HG03460 (cell line): ENCODE measurements at regions not wholly inside any gene's neighbourhood (a gene's known extent, or its start where the extent isn't known, plus 50 kb on each side); places are given as distances from the start of the nearest gene placed in this dataset.

ENCODE experiments used
- ATAC-seq: cut with Tn5 transposase; IDR thresholded peaks from one replicate; pipeline ENCODE4 v1.9.1; 2021; ENCODE audit not compliant: unreplicated experiment

GRCh38 chr2:136195226-136195625, 77.3 kb upstream of the CXCR4 start:
- ATAC-seq, result no peak

DNA sequence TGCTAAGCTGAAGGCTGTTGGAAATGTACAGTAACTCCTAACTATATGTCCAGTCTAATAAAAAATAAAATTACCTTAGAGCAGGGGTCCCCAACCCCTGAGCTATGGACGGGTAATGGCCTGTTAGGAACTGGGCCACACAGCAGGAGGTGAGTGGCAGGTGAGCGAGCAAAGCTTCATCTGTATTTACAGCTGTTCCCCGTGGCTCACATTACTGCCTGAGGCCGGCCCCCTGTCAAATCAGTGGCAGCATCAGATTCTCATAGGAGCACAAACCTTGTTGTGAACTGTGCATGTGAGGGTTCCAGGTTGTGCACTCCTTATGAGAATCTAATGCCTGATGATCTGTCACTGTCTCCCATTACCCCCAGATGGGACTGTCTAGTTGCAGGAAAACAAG, 73.1 kb upstream of the CXCR4 start:
- no peak for ATAC-seq

GRCh38 chr2:136189221-136189782, 71.4 kb upstream of the CXCR4 start:
- no peak for ATAC-seq

- ATAC-seq, result no peak
Observed at GRCh38 chr2:136188086-136188485, 70.1 kb upstream of the CXCR4 start.

GRCh38 chr2:136185981-136186776, 68.2 kb upstream of the CXCR4 start:
- no peak for ATAC-seq

- no peak for ATAC-seq
Observed at GRCh38 chr2:136183097-136183496, 65.1 kb upstream of the CXCR4 start.

DNA sequence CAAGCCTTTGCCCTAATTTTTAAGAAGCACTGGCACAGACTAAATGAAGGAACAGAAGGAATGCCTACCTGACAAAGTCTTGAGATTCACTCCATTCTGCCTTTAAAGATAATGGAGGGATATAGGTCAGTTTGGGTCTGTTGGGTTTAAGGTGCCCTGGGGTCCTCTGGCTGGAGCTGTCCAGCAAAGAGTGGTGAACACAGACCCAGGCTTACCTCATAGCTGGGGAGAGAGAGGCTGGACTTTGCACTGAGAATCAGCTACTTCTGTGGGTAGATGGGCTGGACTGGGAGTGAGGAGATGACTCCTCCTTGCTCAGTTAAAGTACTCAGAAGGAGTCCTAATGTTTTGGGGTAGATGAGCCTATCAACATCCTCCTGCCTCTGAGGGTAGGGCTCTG, 64.4 kb upstream of the CXCR4 start:
- ATAC-seq, result no peak

DNA sequence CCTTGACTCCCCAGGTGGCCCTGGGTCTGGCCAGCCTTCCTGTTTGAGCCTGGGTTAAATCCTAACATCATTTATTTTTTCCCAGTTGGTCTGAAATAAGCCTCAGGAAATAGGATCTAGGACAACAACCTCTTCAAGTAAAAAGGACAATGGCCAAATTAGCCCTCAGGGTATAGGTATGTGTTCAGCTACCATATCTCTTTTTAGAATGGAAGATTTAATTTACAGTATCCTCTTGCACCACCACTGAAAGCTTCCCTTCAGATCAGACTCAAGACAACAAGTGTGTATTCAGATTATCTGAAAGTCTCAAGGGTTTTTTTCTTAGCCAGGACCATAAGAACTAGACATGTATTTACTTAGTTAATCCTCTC, 61.6 kb upstream of the CXCR4 start:
- ATAC-seq, result no peak

GRCh38 chr2:136178941-136179601, 61.1 kb upstream of the CXCR4 start:
- no peak for ATAC-seq

GRCh38 chr2:136175868-136176267, 57.9 kb upstream of the CXCR4 start:
- no peak for ATAC-seq

DNA sequence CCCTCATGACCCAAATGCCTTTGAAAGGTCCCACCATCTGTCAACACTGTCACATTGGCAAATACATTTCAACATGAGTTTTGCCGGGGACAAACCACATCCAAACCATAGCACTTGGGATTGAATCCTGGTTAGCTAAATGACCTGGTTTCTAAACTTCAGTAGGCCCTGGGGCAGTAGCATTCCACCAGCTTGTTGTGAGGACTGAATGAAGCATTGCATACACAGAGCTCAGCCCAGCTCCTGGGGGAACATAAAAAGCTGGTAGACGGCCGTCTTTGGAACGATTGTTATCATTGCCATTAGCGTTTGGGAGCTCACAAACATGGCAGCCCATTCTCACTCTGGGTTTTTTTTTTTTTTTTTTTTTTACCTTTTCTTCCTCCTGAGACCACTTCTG, 57.5 kb upstream of the CXCR4 start:
- ATAC-seq, result no peak

GRCh38 chr2:136173126-136173525, 55.2 kb upstream of the CXCR4 start:
- no peak for ATAC-seq

DNA sequence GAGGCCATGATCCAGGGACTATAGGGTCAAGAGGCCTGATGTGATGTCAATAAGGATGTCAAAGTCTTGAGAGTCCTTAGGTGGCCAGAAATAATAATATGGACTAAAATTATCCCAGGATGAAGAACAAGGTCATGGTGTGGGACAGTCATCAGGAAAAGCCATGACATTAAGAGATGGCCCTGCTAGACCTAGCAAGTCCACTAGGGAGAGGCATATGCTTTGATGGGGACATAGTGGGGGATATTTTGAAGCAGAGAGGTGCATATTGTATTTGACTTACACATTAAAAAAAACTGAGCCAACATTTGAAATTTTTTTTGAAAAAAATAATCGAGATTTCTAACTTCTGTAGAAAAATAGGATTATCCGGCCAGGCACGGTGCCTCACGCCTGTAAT, 53.3 kb upstream of the CXCR4 start:
- ATAC-seq, result no peak

GRCh38 chr2:136168720-136169119, 50.8 kb upstream of the CXCR4 start:
- ATAC-seq, result no peak

GRCh38 chr2:136167721-136168475, 49.9 kb upstream of the CXCR4 start:
- no peak for ATAC-seq
